ENCODE measurements at regions not wholly inside any gene's neighbourhood (a gene's known extent, or its start where the extent isn't known, plus 50 kb on each side); places are given as distances from the start of the nearest gene placed in this dataset.

DNA sequence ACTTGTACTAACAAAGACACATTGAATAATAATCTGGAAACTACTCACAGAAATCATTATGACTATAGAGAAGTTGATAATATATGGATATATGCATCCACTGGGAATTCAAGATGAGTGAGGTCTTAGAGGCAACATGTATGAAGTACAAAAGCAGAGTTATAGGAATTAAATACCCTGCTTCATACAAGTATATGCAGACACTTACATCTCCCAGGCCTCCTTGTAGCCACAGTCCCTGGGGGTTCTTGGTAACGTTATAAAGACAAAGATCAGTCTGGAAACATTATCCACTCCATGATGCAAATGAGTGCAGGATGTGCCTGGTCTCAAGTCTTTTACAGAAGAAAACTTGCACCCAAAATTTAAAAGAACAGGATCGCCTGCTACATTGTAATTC lies 92.4 kb upstream of the ANXA1 start:
- TF ChIP-seq POLR2A (IDR thresholded peaks at IDR 0.05; ENCODE audit: low read depth, low read length) (no peak), POLR2AphosphoS5 (IDR thresholded peaks at IDR 0.05; ENCODE audit: low read depth, low read length) (no peak), TAF1 (IDR thresholded peaks at IDR 0.05; ENCODE audit: borderline replicate concordance, low read depth, low read length) (no peak)
